ENCODE measurements at regions not wholly inside any gene's neighbourhood (a gene's known extent, or its start where the extent isn't known, plus 50 kb on each side); places are given as distances from the start of the nearest gene placed in this dataset.

DNA sequence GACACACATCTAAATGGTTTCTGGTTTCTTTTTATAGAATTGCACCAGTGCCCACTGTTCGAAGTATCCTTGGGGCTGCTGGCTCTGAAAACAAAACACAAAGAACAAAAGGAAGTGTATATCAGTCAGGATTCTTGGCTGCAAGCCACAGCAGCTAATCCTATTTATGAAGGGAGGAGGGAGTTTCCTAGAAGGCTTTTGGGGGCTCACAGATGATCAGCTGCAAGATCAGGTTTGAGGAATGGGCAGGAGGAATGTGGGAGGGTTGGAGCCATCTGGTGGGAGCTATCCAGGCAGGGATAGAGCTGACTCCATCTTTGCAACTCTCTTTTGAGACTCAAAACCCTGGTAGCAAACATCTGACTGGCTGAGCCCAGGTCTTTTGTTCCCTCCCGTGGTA, 118.3 kb upstream of the EEF2KMT start:
- TF ChIP-seq POLR2AphosphoS5 (IDR thresholded peaks at IDR 0.05; ENCODE audit: low read depth, low read length) (no peak), POLR2A (IDR thresholded peaks at IDR 0.05; ENCODE audit: borderline replicate concordance, extremely low read depth, insufficient read depth, insufficient read length) (no peak), TCF7L2 (IDR thresholded peaks at IDR 0.05; ENCODE audit: borderline replicate concordance, extremely low read depth, insufficient read depth, insufficient read length) (no peak), YY1 (IDR thresholded peaks at IDR 0.05; ENCODE audit: extremely low read depth, insufficient replicate concordance, low read depth, low read length) (no peak), EZH2phosphoT487 (IDR thresholded peaks at IDR 0.05; ENCODE audit: borderline replicate concordance) (no peak), EZH2 (IDR thresholded peaks at IDR 0.05) (no peak), SRF (IDR thresholded peaks at IDR 0.05; ENCODE audit: low read depth) (no peak), CBX3 (IDR thresholded peaks at IDR 0.05; ENCODE audit: low read depth) (no peak), CEBPB (IDR thresholded peaks at IDR 0.05; ENCODE audit: low read depth) (no peak), SIN3A (IDR thresholded peaks at IDR 0.05; ENCODE audit: low read depth) (no peak)
- TF ChIP-seq, protein P1, sequence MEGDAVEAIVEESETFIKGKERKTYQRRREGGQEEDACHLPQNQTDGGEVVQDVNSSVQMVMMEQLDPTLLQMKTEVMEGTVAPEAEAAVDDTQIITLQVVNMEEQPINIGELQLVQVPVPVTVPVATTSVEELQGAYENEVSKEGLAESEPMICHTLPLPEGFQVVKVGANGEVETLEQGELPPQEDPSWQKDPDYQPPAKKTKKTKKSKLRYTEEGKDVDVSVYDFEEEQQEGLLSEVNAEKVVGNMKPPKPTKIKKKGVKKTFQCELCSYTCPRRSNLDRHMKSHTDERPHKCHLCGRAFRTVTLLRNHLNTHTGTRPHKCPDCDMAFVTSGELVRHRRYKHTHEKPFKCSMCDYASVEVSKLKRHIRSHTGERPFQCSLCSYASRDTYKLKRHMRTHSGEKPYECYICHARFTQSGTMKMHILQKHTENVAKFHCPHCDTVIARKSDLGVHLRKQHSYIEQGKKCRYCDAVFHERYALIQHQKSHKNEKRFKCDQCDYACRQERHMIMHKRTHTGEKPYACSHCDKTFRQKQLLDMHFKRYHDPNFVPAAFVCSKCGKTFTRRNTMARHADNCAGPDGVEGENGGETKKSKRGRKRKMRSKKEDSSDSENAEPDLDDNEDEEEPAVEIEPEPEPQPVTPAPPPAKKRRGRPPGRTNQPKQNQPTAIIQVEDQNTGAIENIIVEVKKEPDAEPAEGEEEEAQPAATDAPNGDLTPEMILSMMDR (IDR thresholded peaks at IDR 0.05 in 2 of 3, conservative IDR thresholded peaks at IDR 0.05 in 1 of 3; ENCODE audit: borderline replicate concordance in 1 of 3, insufficient read depth in 1 of 3, low read depth in 2 of 3, low read length in 2 of 3) = no peak
- TF ChIP-seq, protein P2, sequence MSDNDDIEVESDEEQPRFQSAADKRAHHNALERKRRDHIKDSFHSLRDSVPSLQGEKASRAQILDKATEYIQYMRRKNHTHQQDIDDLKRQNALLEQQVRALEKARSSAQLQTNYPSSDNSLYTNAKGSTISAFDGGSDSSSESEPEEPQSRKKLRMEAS (IDR thresholded peaks at IDR 0.05) = no peak
- TF ChIP-seq, protein P3, sequence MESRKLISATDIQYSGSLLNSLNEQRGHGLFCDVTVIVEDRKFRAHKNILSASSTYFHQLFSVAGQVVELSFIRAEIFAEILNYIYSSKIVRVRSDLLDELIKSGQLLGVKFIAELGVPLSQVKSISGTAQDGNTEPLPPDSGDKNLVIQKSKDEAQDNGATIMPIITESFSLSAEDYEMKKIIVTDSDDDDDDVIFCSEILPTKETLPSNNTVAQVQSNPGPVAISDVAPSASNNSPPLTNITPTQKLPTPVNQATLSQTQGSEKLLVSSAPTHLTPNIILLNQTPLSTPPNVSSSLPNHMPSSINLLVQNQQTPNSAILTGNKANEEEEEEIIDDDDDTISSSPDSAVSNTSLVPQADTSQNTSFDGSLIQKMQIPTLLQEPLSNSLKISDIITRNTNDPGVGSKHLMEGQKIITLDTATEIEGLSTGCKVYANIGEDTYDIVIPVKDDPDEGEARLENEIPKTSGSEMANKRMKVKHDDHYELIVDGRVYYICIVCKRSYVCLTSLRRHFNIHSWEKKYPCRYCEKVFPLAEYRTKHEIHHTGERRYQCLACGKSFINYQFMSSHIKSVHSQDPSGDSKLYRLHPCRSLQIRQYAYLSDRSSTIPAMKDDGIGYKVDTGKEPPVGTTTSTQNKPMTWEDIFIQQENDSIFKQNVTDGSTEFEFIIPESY (IDR thresholded peaks at IDR 0.05; ENCODE audit: extremely low read depth, insufficient replicate concordance, low read length) = no peak
- TF ChIP-seq, protein P4, sequence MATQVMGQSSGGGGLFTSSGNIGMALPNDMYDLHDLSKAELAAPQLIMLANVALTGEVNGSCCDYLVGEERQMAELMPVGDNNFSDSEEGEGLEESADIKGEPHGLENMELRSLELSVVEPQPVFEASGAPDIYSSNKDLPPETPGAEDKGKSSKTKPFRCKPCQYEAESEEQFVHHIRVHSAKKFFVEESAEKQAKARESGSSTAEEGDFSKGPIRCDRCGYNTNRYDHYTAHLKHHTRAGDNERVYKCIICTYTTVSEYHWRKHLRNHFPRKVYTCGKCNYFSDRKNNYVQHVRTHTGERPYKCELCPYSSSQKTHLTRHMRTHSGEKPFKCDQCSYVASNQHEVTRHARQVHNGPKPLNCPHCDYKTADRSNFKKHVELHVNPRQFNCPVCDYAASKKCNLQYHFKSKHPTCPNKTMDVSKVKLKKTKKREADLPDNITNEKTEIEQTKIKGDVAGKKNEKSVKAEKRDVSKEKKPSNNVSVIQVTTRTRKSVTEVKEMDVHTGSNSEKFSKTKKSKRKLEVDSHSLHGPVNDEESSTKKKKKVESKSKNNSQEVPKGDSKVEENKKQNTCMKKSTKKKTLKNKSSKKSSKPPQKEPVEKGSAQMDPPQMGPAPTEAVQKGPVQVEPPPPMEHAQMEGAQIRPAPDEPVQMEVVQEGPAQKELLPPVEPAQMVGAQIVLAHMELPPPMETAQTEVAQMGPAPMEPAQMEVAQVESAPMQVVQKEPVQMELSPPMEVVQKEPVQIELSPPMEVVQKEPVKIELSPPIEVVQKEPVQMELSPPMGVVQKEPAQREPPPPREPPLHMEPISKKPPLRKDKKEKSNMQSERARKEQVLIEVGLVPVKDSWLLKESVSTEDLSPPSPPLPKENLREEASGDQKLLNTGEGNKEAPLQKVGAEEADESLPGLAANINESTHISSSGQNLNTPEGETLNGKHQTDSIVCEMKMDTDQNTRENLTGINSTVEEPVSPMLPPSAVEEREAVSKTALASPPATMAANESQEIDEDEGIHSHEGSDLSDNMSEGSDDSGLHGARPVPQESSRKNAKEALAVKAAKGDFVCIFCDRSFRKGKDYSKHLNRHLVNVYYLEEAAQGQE (IDR thresholded peaks at IDR 0.05; ENCODE audit: low read depth) = no peak
